LNCAP (cell line): ENCODE measurements at regions not wholly inside any gene's neighbourhood (a gene's known extent, or its start where the extent isn't known, plus 50 kb on each side); places are given as distances from the start of the nearest gene placed in this dataset.

Source experiments
- CTCF ChIP-seq: fragments of 450-650 bp; IDR thresholded peaks from 2 replicates; pipeline ENCODE4 v1.5.1; 2017; ENCODE audit warnings: mild to moderate bottlenecking

- no peak for TF ChIP-seq CTCF
Measured at GRCh38 chr2:236901956-236902355, 183.7 kb upstream of the COPS8 start.

GRCh38 chr2:236903978-236904377 is 181.7 kb upstream of the COPS8 start:
- no peak for TF ChIP-seq CTCF

- no peak for TF ChIP-seq CTCF
Measured at GRCh38 chr2:236904389-236905263, 181.1 kb upstream of the COPS8 start.

- no peak for TF ChIP-seq CTCF
Measured at GRCh38 chr2:236905976-236906375, 179.7 kb upstream of the COPS8 start.

- TF ChIP-seq CTCF: no peak
Measured at GRCh38 chr2:236908439-236909192, 177.1 kb upstream of the COPS8 start.

- TF ChIP-seq CTCF: no peak
Measured at GRCh38 chr2:236909193-236909504, 176.5 kb upstream of the COPS8 start.

GRCh38 chr2:236909802-236910201 is 175.9 kb upstream of the COPS8 start:
- TF ChIP-seq CTCF: no peak
